PC-3 (cell line): ENCODE measurements at regions not wholly inside any gene's neighbourhood (a gene's known extent, or its start where the extent isn't known, plus 50 kb on each side); places are given as distances from the start of the nearest gene placed in this dataset.

Experiments used
- CTCF ChIP-seq: fragments of 300-600 bp; sonication (generic); conservative IDR thresholded peaks from 2 replicates; pipeline ENCODE4 v1.5.1; 2017; ENCODE audit warnings: antibody characterized with exemption, low read depth, mild to moderate bottlenecking, low read length
- EZH2 ChIP-seq: fragments of 300-600 bp; sonication (generic); IDR thresholded peaks from one replicate; pipeline ENCODE4 v1.6.1; 2017; ENCODE audit warnings: antibody characterized with exemption, mild to moderate bottlenecking, low read length; ENCODE audit not compliant: unreplicated experiment

DNA sequence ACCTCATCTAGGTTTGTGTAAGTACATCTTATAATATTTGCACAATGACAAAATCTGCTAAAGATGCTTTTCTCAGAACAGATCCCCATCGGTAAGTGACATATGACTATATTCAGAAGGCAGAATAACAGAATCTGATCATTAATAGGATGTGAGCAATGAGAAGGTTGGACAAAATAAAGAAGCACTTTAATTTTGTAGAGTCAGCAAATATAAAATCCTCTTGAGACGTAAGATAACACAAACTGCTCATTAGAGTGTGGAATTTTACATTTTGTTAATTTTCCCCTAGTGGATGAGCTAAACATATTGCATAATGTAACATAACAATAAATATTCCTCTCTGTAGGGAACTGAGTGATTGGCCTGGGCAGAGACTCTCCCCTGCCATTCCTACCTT, 658.4 kb upstream of the ZP4 start:
- TF ChIP-seq CTCF (no peak), EZH2 (no peak)
